ENCODE measurements at regions not wholly inside any gene's neighbourhood (a gene's known extent, or its start where the extent isn't known, plus 50 kb on each side); places are given as distances from the start of the nearest gene placed in this dataset.
"Not testable (repeated sequence)": the region's sequence is repeated elsewhere in the genome, so short reads cannot be mapped to it uniquely, and the experiment has no call there.

- DNase-seq, result no peak
Observed at GRCh38 chr7:115635876-115636275, 394.7 kb downstream of the TFEC start.

- DNase-seq, result no peak
Observed at GRCh38 chr7:115635376-115635775, 395.2 kb downstream of the TFEC start.

- no peak for DNase-seq
Observed at GRCh38 chr7:115634633-115635032, 395.9 kb downstream of the TFEC start.

DNA sequence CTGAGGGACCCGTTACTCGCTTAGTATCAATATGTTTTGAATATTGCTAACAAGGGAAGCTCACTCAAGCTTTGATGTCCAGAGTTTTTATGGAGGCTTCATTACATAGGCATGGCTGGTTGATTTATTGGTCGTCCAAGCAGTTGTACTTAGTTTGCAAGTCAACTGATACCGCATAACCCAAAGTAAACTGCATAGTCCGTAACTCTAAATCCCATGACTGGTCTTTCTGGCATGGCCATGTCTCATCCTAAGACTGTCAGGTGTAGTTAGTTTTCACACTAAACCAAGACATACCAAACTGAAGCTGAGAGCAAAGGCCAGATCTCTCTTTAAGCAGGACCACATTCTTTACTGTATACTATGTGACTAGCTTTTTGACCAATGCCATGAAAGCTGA, 397.9 kb downstream of the TFEC start:
- no peak for DNase-seq

DNA sequence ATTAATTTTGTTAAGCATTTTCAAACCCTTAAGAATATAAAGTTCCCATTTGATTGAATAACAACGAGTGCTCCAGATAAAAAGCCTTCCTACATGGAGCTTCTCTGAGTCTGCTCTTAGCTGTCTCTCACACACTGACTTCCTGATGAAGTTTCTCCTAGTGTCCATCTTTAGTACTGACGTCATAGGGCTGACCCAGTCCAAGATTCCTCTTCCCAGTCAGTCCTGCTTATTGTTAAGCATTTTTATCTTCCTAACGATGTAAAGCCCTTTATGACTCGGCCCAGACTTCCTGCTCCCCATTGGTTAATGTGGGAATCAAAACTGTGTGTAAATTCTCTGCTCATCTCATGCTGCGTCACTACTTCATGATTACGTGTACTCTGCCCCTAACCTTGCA, 398.8 kb downstream of the TFEC start:
- no peak for DNase-seq

DNA sequence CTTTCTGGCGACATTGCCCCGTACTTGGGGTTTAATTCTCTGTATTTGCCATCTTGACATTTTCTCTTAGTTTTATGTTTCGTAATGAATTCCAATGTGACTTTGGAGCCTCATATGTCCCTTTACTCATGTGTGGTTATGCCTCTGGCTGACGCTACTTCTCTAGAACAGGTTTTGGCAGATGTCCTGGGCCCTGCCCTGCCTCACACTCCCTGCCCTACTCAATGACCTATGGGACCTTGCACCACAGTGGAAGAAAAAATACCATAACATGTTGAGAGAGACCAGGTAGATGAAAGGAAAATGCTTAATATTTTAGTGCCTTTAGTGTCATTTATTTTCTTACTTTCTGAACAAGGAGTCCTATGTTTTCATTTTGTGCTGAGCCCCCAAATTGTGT, 400.5 kb downstream of the TFEC start:
- no peak for DNase-seq

GRCh38 chr7:115618676-115619075, 411.9 kb downstream of the TFEC start:
- DNase-seq, result no peak

- DNase-seq, result no peak
Observed at GRCh38 chr7:115613836-115614235, 416.7 kb downstream of the TFEC start.

DNA sequence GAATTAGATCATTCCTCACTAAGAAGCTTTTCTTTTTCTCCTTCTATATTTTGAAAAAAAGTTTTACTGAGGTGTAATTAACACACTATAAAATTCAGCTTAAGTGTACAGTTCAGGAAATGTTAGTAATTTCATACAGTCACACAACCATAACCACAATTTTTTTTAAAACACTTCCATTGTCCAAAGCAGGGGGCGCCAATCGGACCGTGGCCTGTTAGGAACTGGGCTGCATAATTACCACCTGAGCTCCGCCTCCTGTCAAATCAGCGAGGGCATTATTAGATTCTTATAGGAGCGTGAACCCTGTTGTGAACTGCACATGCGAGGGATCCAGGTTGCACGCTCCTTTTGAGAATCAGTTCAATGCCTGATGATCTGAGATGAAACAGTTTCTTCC, 427.1 kb downstream of the TFEC start:
- no peak for DNase-seq

DNA sequence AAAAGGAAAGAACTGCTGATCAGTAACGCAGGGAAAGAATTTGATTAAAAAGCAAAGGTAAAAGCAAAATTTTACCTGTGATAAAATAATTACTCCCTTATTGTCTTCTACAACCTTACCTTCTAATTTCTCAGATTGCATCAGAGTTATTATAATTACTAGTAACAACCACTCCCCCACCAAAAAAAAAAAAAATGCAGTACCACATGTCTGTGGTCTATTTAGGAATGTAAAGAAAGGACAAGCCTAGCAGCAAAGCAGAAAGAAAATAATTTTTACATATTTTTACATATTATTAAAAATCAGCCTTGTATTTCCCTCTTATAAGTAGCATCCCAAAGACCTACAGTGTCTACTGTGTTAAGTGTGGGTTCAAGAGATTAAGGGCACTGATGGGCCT, 430.4 kb downstream of the TFEC start:
- no peak for DNase-seq

DNA sequence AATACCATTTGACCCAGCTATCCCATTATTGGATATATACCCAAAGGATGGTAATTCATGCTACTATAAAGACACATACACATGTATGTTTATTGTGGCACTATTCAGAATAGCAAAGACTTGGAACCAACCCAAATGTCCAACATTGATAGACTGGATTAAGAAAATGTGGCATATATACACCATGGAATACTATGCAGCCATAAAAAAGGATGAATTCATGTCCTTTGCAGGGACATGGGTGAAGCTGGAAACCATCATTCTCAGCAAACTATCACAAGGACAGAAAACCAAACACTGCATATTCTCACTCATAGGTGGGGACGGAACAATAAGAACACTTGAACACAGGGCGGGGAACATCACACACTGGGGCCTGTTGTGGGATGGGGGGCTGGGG, 431.4 kb downstream of the TFEC start:
- not testable (repeated sequence) for DNase-seq

DNA sequence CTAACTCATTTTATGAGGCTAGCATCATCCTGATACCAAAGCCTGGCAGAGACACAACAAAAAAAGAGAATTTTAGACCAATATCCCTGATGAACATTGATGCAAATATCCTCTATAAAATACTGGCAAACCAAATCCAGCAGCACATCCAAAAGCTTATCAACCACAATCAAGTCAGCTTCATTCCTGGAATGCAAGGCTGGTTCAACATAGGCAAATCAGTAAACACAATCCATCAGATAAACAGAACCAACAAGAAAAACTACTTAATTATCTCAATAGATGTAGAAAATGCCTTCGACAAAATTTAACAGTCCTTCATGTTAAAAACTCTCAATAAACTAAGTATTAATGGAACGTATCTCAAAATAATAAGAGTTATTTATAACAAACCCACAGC, 433.3 kb downstream of the TFEC start:
- DNase-seq, result not testable (repeated sequence)

DNA sequence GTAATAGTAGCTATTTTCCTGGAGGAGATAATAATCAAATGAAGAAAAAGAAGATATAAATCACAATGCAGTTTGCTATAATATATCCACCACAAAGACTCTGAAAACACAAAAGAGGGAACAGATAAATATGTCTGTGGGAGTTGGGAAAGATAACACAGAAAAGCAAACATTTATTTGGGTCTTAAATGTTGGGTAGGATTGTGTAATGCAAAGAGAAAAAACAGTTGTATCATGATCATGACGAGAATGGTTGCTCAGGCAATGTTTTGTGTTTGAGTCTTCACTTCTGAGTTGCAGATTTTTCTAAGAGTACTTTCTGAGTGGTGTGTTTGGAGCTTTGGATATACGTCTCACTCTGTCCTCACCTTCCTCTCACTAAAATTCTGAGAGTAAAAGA, 437.5 kb downstream of the TFEC start:
- DNase-seq, result no peak

DNA sequence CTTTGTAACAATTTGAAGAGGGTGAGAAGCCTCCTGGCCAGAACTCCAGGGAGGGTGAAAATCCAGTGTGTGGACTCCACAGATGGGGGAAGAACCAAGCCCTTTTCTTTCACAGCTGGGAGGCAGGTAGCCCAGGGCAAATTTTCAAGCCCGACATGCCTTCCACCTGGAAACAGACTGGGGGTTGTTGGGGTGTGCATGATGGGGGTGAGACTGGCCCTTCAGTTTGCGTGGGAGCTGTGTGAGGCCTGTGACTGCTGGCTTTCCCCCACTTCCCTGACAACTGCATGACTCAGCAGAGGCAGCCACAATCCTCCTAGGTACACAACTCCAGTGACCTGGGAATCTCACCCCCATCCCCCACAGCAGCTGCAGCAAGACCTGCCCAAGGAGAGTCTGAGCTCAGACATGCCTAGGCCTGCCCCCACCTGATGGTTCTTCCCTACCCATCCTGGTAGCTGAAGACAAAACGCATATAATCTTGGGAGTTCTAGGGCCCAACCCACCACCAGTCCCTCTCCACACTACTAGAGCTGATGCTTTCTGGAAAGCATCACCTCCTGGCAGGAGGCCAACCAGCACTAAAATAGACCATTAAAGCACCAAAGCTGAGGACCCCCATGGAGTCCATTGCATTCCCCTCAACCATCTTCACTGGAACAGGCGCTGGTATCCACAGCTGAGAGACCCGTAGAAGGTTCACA, 445.4 kb downstream of the TFEC start:
- DNase-seq, result no peak

DNA sequence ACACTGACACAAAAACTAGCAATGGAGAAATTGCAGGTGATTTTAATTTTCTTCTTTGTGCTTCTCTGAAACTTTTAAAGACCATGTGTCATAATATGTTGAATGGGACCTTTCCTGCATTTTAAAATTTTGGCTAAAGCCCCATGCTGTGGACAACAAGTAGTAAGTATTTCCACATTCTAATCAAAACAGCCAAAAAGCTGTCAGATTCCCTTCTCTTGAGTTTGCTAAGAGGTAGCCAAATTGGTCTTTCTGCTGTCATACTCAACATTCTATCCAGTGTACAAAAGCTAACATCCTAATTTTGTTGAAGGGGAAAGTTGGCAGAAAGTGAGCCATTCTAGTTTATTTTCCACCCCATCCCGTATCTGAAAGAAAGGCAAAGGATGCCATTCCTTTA, 447.6 kb downstream of the TFEC start:
- DNase-seq, result no peak

DNA sequence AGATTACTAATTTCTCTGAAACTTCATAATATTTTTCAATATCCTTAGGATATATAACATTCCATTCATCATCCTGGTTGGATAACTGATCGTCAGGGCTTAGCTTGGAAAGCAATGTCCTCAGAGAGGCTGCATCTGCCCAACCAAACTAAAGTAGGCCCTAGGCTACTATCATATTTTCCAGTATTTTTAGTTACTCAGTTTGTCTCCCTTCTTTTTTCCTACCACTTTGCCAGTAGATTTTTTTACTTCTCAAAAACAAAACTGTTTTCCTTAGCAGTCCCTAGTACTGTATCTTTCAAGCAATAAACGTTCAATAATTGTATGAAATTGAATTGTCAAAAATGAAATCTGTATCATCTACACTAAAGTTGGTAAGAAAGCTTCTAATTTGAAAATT, 452.0 kb downstream of the TFEC start:
- no peak for DNase-seq

DNA sequence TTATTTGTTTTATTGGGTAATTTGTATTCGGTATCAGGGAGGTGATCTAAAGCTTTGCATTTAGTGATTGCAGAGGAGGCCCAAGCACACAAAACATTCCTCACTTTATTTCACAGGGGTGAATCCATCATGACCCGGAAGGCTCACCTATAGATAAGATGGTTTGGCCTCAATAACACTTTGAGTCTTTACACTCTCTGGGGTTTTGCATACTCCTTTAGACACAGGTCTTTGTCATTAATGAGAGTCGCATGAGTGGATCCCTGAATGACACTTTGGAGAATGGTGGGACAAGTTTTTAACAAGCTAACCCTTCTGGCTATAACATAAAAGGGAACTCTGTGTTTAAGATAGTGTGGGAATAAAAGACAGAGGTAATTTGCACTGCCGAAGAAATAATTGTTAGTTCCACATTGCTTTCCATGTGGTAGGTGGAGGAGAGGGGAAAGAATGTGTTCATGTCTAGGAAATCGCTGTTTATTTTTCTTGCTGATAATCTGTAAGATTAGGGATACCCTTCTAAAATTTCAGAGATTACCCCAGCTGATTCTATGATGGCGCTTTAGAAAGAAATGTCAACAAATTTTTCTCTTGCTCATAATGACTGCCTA, 455.8 kb downstream of the TFEC start:
- DNase-seq, result no peak

- no peak for DNase-seq
Observed at GRCh38 chr7:115572111-115572510, 458.5 kb downstream of the TFEC start.

DNA sequence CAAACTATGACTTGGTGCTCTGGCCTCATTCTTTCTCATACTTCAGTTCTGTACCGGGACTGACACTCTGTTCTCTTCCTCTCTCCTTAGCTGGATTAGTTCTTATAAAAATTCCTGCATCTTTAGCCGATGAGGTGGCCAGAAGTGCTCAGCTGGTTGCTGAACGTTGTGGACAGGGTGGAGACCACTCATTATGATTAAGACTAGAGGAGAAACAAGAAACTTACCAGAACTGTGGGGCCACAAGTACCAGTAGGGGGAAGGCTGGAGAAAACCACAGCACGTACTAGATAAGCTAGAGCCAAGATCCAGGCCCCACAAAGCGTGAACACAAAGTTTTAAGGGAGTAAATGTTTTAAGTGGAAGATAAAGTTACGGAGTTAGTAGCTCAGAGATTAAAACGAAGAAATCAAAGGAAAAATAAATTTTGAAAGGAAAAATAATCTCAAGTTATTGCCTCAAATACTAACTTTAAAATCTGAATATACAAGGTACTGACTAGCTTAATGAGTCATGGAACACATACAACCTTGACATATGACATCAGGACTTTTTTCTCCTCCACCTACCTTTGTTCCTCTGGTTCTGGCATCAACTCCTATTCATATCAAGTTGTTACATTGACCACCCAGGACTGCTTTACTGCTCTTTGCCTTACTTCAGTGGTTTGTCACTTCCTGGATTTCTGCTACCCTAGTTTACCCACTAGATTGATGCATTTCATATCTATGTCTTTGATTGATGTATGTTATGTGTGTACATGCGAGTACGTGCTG, 469.0 kb downstream of the TFEC start:
- DNase-seq, result no peak

GRCh38 chr7:115559877-115560276, 470.7 kb downstream of the TFEC start:
- DNase-seq, result no peak

DNA sequence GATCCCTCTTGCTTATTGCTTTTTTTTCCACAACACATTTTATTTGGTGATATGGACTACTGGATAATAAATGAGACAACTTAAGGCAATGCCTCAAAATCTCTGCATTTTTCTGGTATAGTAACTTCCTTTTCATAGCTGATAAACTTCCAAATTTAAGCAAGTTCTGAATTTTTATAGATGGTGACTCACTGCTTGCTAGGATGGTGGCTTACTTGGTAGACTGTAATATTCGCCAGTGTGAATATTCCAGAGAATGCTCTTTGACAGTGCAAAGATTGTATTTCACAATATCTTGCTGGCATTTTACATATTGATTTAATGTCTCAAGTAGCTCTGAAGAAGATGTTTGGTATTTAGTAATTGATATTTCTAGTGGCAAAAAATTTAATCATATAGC, 472.4 kb downstream of the TFEC start:
- DNase-seq, result no peak

GRCh38 chr7:115557296-115557695, 473.3 kb downstream of the TFEC start:
- DNase-seq, result not testable (repeated sequence)

DNA sequence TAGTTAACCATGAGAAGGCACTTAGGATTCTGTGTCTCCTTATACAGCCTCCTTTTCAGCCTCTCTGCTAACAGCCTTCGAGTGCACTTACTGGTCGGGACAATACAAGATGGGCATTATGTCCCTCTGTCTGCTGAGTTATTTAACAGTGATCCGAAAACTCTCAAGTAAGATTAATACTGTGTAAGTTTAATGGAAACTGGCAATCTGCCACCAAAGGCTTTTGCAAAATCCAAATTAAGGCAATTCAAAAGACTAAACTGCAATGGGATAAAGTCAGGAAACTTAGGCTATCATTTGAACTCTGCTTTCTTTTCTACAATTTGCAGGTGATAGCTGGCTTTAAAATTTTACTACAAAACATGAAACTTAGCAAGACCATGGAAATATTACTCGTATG, 477.8 kb downstream of the TFEC start:
- no peak for DNase-seq

DNA sequence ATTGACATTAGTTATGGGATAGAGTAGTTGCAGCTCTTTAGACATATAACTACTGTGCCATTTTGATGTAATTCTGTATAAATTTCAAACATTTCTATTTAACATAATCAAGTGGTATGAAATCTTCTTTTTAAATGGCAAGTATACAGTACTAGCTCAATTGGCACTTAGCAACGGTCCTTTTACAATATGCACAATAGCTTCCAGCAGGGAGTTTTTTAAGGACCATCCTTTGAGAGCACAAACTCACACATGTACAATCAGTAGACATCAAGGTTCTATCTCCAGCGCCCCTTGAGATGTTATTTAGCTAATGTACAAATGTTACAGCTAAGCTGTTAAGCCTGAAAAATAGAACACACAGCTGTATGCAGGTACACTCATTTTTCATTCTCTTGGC, 480.7 kb downstream of the TFEC start:
- no peak for DNase-seq
